RCC 7860 (cell line): ENCODE measurements at regions not wholly inside any gene's neighbourhood (a gene's known extent, or its start where the extent isn't known, plus 50 kb on each side); places are given as distances from the start of the nearest gene placed in this dataset.

ENCODE experiments used
- DNase-seq: peaks from one replicate; pipeline ENCODE4 v3.0.0-alpha.2; 2015; ENCODE audit warnings: low spot score
- FAIRE-seq: peaks from 2 replicates; lab custom pipeline; 2012; peaks lifted over from hg19 to GRCh38; lab: Jason Lieb, UNC

GRCh38 chr4:138894709-138895108 is 120.9 kb upstream of the NOCT start:
- FAIRE-seq: no peak
- DNase-seq: no peak

DNA sequence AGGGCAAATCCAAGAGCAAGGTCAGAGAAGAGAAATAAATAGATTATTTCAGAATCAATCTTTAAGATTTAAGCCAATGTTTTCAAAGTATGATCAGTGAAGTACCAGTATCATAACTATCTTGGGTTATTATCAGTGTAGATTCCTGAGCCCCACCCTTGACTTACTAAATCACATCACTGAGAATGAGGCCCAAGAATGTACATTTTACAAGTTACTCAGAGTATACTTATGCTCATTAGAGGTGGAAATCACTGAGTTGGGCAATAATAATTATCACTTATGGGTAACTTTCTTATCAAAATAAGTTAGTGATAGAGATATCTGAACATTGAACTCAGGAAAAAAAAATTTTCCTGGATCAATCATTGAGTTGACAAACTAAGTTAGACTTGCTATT is 121.6 kb upstream of the NOCT start:
- FAIRE-seq (no peak), DNase-seq (no peak)

DNA sequence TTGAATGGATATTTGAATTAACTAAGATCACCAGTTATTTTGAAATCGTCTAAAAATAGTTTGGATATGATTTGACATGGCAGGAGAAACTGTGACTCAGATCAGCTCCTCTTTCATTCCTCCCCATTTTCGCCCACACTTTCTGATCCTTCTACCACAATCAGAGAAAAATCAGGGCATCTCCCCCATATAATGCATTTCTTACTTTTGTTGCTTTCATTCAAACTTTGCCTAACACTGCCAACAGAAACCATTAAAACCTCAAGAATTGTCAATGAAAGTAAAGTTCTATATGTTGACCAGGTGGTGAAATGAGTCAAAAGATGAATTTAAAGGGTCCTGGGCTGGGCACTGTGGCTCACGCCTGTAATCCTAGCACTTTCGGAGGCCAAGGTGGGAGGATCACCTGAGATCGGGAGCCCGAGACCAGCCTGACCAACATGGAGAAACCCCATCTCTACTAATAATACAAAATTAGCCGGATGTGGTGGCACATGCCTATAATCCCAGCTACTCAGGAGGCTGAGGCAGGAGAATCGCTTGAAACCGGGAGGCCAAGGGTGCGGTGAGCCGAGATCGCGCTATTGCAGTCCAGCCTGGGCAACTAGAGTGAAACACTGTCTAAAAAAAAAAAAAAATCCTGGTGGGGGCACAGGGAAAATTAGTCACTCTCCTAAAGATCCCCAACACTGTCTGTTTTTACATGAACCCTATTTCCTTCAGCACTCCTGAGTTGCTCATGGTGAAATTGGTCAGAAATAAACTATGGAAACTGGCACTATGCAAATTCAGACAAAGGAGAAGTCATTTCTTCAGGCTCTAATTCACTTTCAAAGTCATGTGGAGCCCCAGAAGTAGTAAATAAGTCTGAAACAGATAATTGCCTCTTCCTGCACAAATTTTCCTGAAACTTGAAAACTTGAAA is 122.8 kb upstream of the NOCT start:
- no peak for DNase-seq

DNA sequence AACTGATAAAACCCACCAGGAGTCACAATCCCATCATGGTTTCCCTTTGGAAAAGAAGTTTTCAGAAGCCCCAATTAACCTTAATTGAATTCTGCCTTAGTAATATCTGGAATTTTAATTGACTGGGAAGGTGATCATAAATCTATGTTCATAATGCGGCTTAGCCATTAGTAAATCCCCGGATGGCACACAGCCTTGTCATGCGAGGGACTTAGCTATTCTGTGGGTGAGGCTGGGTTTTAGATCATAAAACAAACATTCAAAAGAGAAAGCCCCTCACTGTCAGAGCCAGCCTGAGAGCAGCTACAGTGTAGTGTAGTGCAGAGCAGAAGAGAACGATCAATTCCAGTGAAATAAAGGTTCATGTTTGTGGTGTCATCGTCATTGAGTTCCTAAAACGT is 124.0 kb upstream of the NOCT start:
- DNase-seq (no peak), FAIRE-seq (no peak)

More for the DNA sequence above, 122.8 kb upstream of the NOCT start:
- FAIRE-seq: no peak

DNA sequence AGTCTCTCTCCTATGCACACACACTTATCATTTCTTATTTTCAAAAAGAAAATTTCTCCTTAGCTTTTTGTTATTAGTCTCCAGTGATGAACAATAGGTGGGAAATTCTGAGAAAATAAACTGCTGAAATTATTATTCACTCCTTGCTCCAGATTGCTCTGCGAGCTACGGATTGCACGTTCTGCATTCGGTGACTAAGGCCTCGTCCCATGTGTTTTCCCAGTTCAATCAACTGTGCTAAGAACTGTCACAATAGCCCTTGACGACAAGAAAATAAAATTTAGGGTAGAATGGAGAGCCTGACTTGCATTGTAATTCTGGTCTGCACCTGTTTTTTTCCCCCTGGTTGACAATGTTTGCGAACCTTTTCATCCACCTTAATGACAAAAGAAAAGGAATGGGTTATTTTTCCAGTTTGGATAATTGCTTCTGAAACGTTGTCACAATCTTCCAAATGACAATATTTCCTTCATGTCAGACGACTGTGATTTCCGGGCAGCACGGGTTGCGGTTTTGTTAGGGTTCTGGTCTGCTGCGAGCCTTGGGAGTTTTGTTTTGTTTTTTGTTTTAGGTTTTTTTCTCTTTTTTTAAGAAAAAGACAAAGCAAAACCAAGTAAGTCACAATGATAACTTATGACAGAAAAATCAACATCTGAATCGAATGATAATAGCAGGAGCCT is 124.5 kb upstream of the NOCT start:
- FAIRE-seq (no peak), DNase-seq (no peak)

- DNase-seq: no peak
Measured at GRCh38 chr4:138889216-138889615, 126.4 kb upstream of the NOCT start.

DNA sequence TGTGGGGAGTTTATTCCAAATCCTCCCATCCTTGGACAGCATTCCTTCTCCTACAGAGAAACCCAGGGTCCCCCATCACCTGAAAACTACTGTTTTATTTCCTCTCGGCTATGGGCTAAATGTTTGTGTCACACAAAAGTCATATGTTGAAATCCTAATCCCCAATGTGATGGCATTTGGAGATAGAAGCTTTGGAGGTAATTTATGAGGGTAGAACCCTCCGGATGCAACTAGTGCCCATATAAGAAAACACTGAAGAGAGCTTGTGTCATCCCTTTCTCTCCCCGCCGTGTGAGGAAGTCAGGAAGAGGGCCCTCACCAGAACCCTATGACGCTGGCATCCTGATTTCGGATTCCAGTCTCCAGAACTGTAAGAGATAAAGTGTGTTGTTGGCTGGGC is 127.8 kb upstream of the NOCT start:
- FAIRE-seq (no peak), DNase-seq (no peak)

More at GRCh38 chr4:138889216-138889615, 126.4 kb upstream of the NOCT start:
- FAIRE-seq: no peak

GRCh38 chr4:138887341-138887740 is 128.2 kb upstream of the NOCT start:
- FAIRE-seq (no peak), DNase-seq (no peak)

- no peak for DNase-seq
- no peak for FAIRE-seq
Measured at GRCh38 chr4:138879757-138880156, 135.8 kb upstream of the NOCT start.

- FAIRE-seq (peak; percentile 86), DNase-seq (peak; percentile 84)
Measured at GRCh38 chr4:138875891-138876608, 139.5 kb upstream of the NOCT start.

DNA sequence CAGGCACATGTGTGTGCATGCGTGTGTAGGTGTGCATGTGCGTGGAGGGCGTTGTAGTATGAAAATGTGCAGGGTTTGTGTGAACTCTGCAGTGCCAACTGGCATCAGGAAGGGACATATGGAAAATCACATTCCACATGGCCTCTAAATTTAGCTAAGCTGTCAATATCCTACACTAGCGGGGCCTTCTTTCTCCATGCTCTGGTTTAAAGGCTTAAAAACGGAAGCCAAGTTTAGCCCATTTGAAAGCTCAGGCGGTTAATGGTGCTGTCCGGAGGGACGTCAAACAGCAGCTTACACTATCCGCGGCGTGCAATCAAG is 144.1 kb upstream of the NOCT start:
- DNase-seq (no peak), FAIRE-seq (no peak)

- FAIRE-seq: peak; percentile 72
- DNase-seq: peak; percentile 44
Measured at GRCh38 chr4:138870737-138871554, 144.6 kb upstream of the NOCT start.

DNA sequence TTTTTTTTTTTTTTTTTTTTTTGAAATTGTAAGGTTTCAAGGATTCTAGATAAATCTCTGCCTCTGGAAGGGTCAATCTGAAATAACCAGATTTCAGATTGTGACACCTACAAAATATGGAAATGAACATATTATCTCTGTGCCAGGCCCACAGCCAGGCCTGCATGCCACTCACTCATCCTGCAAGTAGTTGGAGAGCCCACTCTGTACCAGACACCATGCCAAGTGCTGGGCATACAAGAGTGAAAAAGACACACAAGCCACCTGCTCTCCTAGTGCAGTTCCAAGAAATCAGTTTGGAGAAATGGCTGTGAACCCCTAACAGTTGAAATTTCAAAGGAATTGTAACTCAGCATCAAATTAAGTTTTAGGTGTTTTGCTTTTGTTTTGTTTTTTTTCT is 145.9 kb upstream of the NOCT start:
- no peak for FAIRE-seq
- no peak for DNase-seq

DNA sequence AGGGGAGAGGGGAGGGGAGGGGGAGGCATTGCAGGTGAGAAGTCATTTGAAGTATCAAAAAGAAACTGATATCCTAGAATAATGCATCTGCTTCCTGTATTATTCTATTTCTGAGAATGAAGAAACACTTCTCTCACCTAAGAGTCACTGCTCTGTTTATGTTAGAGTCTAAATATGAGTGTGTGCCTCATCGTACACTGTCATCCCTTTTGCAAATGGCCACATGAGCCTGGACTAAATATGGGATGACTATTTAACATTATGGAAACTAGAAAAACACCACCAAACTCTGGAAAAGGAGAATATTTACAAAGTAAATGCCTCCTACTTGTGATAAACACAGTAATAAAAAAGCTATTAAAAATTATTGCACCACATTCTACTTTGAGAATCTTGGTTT is 146.4 kb upstream of the NOCT start:
- DNase-seq (no peak), FAIRE-seq (no peak)

GRCh38 chr4:138868562-138868961 is 147.0 kb upstream of the NOCT start:
- FAIRE-seq (no peak), DNase-seq (no peak)

GRCh38 chr4:138867404-138867803 is 148.2 kb upstream of the NOCT start:
- DNase-seq: no peak
- no peak for FAIRE-seq

DNA sequence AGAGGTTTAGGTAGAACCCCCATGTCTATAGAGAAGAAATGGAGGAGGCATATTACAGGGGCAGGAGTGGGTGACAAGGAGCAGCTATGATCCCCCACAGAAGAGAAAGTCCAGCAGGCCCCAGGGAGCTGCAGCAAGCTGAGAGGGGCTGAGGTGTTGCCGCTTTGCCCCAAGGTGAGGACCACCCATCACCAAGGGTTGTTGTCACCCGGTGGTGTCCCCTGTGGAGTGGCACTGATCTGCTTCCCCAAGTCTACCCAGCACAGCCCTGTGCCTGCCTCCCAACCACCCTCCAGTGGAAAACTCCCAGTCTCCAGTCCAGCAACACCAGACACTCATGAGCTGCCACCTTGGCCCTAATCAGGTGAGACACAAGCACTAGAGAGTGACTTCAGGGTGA is 149.3 kb upstream of the NOCT start:
- FAIRE-seq: no peak
- no peak for DNase-seq

DNA sequence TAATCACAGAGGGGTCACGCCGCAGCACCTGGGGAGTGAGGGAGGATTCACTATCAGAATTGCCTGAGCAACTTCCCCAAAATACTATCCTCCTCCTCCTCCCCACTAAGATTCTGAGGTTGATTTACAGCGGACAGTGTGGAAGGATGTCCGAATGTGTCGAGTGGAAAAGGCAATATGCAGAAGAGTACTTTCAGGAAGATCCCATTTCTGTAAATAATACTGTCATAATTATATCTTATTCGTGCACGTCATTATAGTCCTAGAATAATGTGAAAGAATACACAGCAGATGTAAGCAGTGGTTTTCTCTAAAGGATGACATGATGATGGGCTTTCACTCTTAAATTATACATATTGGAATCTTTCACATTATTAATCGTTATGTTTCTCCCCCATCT is 149.8 kb upstream of the NOCT start:
- no peak for FAIRE-seq
- DNase-seq: no peak

- DNase-seq (no peak), FAIRE-seq (no peak)
Measured at GRCh38 chr4:138864961-138865720, 150.4 kb upstream of the NOCT start.

DNA sequence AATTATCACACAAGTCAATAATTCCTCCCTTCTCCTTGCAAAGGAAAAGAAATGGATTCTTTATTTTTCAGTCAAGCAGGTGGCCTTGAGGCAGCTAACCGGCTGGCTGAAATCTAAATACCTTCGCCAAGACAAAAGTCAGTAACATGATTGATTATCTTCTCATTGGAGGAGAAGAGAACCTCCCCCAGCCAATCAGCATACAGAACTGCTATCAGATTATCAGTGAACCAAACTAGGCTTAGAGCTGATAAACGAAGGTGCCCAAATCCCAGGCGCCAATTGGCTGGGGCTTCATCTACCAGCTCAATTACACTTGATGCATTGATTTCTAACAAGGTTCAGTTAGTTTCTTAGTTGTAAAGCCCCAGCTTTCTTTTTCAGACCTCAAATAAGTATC is 152.4 kb upstream of the NOCT start:
- FAIRE-seq (no peak), DNase-seq (no peak)
